Naive B cell (primary cell): ENCODE measurements at regions not wholly inside any gene's neighbourhood (a gene's known extent, or its start where the extent isn't known, plus 50 kb on each side); places are given as distances from the start of the nearest gene placed in this dataset.

Source experiments
- ATAC-seq, 2 donors: fragments of 150-1000 bp; cut with Tn5 transposase; 2 replicates each; pipeline ENCODE4 v1.10.0; 2021; ENCODE audit warnings: low read depth in 2 of 2, mild to moderate bottlenecking in 2 of 2, moderate library complexity in 2 of 2
- DNase-seq: peaks from one replicate; pipeline ENCODE4 v3.0.0; 2022
- H3K27ac Mint-ChIP-seq, 6 donors: one replicate each; pipeline ENCODE4 v1.8.0; 2020 to 2022; ENCODE audit warnings: mild to moderate bottlenecking in 6 of 6, mixed read lengths in 6 of 6, moderate library complexity in 5 of 6, inconsistent platforms in 2 of 6
- H3K27me3 Mint-ChIP-seq, 3 donors: one replicate each; pipeline ENCODE4 v1.8.0; 2021 to 2022; ENCODE audit warnings: mixed read lengths in 3 of 3, mild to moderate bottlenecking in 1 of 3
- H3K36me3 Mint-ChIP-seq, 2 donors: one replicate each; pipeline ENCODE4 v1.8.0; 2020 to 2022; ENCODE audit warnings: mixed read lengths in 2 of 2, inconsistent platforms in 1 of 2, mild to moderate bottlenecking in 1 of 2
- H3K4me1 Mint-ChIP-seq, 3 donors: one replicate each; pipeline ENCODE4 v1.8.0; 2020 to 2022; ENCODE audit warnings: mixed read lengths in 3 of 3, inconsistent platforms in 1 of 3, mild to moderate bottlenecking in 1 of 3, moderate library complexity in 1 of 3
- H3K4me3 Mint-ChIP-seq, 8 donors: one replicate each; pipeline ENCODE4 v1.8.0; 2020 to 2022; ENCODE audit warnings: mild to moderate bottlenecking in 8 of 8, mixed read lengths in 8 of 8, moderate library complexity in 8 of 8, inconsistent platforms in 2 of 8
- H3K9me3 Mint-ChIP-seq, 7 donors: one replicate each; pipeline ENCODE4 v1.8.0; 2020 to 2022; ENCODE audit warnings: mixed read lengths in 7 of 7, mild to moderate bottlenecking in 5 of 7, inconsistent platforms in 2 of 7, moderate library complexity in 1 of 7

DNA sequence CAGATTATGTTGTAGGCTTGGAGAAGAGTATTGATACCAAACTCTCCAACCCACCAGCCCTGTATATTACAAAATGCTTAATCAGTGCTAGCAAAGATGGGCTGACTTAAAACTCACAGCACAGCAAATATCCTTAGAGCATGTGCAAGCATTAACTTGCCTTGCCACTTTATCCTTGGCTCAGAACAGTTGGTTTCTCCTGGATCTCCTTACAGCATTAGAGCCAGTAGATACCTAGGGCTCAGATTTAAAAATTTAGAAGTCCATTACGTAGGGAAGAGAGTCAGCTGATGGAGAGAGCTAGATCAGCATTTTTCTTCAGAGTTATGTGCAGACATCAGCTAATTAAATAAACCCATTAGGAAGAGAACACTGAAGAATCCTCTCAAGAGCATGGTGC is 198.5 kb upstream of the ZBED5 start:
- Mint-ChIP-seq H3K4me1 (no peaks in the 10 kb centered on the region), H3K27ac (no peak overlapping the region), H3K9me3 (peaks cover 5 to 58% (median 33%) of the 10 kb centered on the region in 7 donors), H3K4me3 (no peak overlapping the region), H3K36me3 (peaks cover 0 to 31% of the 10 kb centered on the region in 2 donors), H3K27me3 (peaks cover 23 to 75% (median 71%) of the 10 kb centered on the region in 3 donors)
- ATAC-seq (no peak), DNase-seq (no peak)

DNA sequence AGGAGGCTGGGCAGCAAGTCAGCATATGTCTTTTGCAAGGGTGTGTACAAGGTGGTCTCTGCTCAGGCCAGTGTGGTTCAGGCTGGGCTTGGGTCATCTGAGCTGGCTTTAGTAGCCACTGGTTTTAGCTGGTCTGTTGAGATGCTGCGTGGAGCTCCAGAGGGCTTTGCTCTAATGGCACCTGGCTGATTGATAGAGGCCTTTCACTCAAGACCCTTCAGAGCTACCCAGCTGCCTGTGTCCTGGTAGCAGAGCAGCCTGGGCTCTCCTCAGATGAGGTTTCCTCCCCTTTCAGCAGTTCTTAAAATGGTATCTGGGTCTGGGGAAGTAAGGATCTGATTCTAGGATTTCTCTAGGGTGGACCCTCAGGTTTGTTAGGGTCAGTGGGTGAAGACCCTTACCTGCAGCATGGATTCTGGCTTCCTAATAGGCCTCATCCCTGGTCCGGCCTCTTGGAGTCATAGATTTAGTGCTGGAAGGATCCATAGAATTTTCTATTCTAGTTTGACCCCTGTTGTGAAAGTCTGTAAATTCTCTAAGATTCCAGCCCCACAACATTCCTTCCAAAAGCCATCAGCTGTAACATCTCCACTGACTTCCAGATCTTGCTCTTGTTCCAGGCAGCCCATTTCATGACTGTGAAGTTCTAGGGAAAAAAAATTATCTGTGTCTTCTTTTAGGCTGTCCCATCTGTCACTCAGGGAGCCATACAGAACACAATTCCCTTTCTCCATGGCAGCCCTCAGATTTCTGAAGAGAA is 190.2 kb upstream of the ZBED5 start:
- ATAC-seq, result no peak
- DNase-seq, result no peak
- no peak overlapping the region for H3K27ac Mint-ChIP-seq

DNA sequence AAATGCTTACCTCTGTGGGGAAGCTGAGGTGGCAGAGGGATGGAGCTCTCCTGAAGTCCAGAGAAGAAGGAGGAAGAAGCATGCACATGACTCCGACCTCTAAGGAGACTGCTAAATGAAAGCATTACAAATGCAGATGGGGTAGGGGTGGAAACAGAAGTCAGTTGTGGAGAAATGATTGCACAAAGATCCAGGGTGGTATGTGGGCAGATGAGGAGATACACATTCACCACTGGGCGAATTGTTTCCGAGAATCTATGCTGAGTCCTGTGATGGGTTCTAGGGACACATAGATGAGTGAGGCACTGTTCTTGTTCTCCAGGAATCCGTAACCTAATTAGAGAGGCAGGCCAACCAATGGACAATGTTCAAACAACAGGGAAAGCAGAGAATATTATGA is 188.9 kb upstream of the ZBED5 start:
- no peaks in the 10 kb centered on the region for H3K36me3 Mint-ChIP-seq
- H3K4me3 Mint-ChIP-seq, result no peak overlapping the region
- H3K27ac Mint-ChIP-seq, result peak overlapping the region in 1 of 6 donors; percentile 4
- H3K27me3 Mint-ChIP-seq, result peaks cover 19 to 28% (median 24%) of the 10 kb centered on the region in 3 donors
- no peaks in the 10 kb centered on the region for H3K9me3 Mint-ChIP-seq
- no peak for DNase-seq
- no peak for ATAC-seq
- H3K4me1 Mint-ChIP-seq, result no peaks in the 10 kb centered on the region

More for the DNA sequence above, 190.2 kb upstream of the ZBED5 start:
- Mint-ChIP-seq H3K27me3 (peaks cover 25 to 37% (median 32%) of the 10 kb centered on the region in 3 donors), H3K9me3 (peaks cover 0 to 6% (median 0%) of the 10 kb centered on the region in 7 donors), H3K4me1 (no peaks in the 10 kb centered on the region), H3K36me3 (no peaks in the 10 kb centered on the region), H3K4me3 (no peak overlapping the region)

DNA sequence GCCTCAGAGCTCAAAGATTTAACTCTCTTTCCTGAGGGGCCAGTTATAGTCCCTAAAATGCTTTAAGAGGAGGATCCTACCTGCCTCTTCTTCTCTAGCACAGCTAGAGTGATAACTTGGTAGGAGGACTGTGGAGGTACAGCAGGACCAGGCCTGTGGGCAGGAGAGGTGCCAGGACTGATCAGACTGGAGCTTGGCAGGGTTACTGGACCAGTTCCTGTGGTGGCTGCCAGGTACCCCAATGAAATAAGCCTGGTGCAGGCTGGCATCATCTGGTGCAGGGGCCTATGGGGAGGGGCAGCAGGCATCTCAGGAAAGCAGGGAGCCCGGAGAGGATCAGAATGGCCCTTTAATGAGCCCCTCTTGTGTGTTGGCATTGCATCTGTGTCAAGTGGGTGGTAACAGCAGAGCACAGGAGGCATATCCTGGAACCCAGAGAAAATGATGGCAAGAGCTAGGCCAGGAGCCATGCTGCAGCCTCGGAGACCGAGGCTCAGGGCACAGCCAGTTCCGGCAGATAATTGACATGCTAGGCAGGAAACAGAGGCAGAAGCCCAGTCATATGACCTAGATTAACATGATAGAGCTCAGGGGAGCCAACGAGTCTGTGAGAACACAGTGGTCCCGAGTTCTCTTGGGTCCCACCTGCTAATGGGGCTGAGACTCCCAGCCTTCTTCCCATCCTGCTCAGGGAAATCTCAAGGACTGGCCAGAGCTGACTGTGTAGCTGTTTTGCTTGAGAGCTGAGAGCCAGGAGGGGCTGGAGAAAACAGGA is 187.5 kb upstream of the ZBED5 start:
- Mint-ChIP-seq H3K27me3 (peaks cover 16 to 26% (median 19%) of the 10 kb centered on the region in 3 donors), H3K27ac (no peak overlapping the region), H3K4me1 (no peaks in the 10 kb centered on the region), H3K4me3 (peak overlapping the region in 1 of 8 donors; percentile 23), H3K36me3 (no peaks in the 10 kb centered on the region), H3K9me3 (no peaks in the 10 kb centered on the region)
- DNase-seq, result no peak
- ATAC-seq, result no peak

DNA sequence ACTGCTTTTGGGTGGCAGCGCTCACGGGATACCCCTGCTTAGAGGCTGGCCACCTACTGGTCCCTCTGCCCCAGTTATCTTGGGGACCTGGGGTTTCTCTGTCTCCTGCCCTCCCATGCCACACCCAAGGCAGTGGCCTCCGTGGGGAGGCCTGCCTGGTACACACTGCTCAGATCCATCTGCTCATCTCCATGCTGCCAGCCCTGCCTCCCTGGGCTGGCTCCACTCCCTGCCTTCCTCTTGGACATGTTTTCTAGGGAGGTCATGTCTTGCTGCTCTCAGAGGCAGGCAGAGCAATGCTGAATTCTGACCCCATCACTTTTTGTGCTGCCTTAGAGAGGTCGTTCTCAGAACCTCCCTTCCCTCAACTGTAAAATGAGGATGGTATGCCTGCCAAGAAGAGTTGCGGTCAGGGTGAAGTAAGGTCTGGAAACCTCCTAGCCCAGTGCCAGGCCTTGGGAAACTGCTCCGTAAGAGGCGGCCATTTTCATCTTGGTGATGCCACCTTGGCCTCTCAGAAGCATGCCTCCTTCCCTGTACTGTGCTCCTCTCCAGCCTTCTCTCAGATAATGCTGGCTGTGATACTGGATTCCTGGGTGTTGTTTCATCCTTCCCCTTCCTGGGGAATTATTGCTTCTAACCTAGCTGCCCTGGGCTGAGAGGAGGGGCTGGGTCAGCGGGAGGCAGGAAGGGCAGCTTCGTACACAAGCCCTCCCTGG is 186.4 kb upstream of the ZBED5 start:
- Mint-ChIP-seq H3K36me3 (no peaks in the 10 kb centered on the region), H3K4me1 (no peaks in the 10 kb centered on the region), H3K27ac (no peak overlapping the region), H3K4me3 (no peak overlapping the region), H3K9me3 (no peaks in the 10 kb centered on the region), H3K27me3 (peaks cover 16 to 26% (median 23%) of the 10 kb centered on the region in 3 donors)
- DNase-seq (no peak), ATAC-seq (no peak)

DNA sequence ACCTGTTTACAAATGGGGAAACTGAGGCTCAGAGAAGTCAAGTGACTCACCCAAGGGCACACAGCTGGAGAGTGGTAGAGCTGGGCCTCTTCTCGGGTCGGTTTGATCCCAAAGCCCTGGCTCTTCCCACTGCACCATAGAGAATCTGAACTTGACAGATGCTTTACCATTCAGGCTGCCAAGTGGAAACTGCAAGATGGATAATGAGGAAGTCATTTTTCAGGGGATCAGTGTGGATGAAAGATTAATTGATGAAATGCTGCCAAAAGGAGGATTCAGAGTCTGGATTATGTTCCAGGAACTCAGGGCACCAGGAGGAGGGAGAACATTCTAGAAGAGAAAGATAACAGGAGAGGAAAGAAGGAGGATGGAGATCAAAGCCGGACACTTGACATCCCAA is 185.9 kb upstream of the ZBED5 start:
- H3K4me1 Mint-ChIP-seq, result no peaks in the 10 kb centered on the region
- H3K36me3 Mint-ChIP-seq, result no peaks in the 10 kb centered on the region
- no peak overlapping the region for H3K27ac Mint-ChIP-seq
- ATAC-seq (no peak), DNase-seq (no peak)
- peak overlapping the region in 1 of 8 donors; percentile 23 for H3K4me3 Mint-ChIP-seq
- H3K27me3 Mint-ChIP-seq, result peaks cover 20 to 31% (median 29%) of the 10 kb centered on the region in 3 donors
- no peaks in the 10 kb centered on the region for H3K9me3 Mint-ChIP-seq

DNA sequence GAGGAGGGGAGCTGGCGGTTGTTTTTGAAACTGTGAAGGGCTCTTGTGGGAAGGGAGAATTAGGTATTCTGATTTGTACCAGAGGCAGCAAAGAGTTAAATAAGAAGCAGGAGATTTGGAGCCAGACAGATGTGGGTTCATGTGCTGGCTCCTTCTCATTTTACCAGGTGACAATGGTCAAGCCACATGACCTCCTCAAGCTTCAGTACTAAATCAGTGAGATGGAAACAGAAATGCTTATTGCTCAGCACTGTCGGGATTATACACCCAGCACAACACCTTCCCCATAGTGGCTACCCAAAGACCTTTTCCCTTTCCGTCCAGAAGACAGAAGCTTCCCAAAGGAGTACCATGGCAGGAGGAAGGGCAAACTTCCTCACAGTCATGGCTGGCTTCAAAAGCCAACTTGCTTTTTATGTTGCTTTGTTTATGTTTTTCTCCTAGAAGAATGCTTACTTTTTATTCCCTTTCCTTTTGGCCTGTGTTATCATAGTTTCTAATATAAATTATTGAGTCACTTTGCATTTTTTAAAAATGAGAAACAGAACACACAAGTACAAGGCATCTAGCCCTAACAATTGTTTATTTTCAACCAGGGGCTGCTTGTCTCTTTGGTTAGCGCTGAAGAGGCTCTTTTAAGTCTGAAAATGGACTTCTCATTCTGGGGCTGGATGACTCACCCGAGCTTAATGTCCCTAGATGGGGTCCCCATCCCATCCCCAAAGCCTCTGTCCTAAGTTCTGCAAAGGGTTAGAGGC is 181.5 kb upstream of the ZBED5 start:
- no peak overlapping the region for H3K27ac Mint-ChIP-seq
- H3K36me3 Mint-ChIP-seq, result no peaks in the 10 kb centered on the region
- DNase-seq (no peak), ATAC-seq (no peak)
- peaks cover 0 to 2% (median 0%) of the 10 kb centered on the region in 7 donors for H3K9me3 Mint-ChIP-seq
- H3K27me3 Mint-ChIP-seq, result peaks cover 26 to 39% (median 32%) of the 10 kb centered on the region in 3 donors
- no peak overlapping the region for H3K4me3 Mint-ChIP-seq
- H3K4me1 Mint-ChIP-seq, result no peaks in the 10 kb centered on the region

DNA sequence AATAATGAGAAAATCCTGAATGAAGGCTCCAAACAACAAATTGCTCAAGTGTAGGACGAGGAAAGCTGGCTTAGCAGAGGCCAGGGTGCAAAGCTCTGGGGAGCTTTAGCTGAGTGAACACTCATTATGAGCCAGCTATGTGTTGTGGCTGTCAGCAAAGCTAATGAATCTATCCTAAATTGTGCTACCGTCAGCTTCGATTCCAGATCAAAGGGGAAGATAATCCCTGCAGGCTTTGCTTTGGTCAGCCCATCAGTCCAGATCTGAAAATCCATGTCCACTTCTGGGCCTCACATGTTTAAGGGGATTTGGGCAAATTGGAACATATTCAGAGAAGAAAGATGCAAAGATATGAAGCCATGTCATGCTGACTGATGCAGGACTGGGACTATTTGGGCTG is 180.9 kb upstream of the ZBED5 start:
- no peak for ATAC-seq
- no peak overlapping the region for H3K4me3 Mint-ChIP-seq
- no peak overlapping the region for H3K27ac Mint-ChIP-seq
- H3K36me3 Mint-ChIP-seq, result no peaks in the 10 kb centered on the region
- H3K4me1 Mint-ChIP-seq, result no peaks in the 10 kb centered on the region
- peaks cover 0 to 2% (median 0%) of the 10 kb centered on the region in 7 donors for H3K9me3 Mint-ChIP-seq
- no peak for DNase-seq
- H3K27me3 Mint-ChIP-seq, result peaks cover 28 to 36% (median 35%) of the 10 kb centered on the region in 3 donors

DNA sequence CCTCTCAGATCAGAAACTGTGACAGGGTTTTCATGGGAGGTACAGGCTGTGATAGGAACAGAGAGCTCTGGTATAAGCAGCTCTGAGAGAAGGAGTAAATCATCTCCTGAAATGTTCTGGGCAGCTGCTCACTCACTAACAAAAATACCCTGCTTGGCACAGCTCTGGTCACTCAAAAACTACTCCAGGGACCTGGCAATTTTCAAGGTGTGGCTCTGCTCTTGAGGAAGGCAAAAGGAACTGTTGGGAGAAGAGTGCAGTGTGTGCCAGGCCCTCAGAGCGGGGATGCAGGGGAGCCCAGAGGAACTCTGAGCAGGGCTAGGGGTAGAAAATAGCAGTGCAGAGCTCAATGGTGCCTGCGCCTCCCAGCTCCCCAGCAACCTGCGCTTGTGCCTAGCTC is 180.5 kb upstream of the ZBED5 start:
- H3K4me1 Mint-ChIP-seq, result no peaks in the 10 kb centered on the region
- H3K4me3 Mint-ChIP-seq, result no peak overlapping the region
- peaks cover 26 to 36% (median 32%) of the 10 kb centered on the region in 3 donors for H3K27me3 Mint-ChIP-seq
- DNase-seq (no peak), ATAC-seq (no peak)
- no peaks in the 10 kb centered on the region for H3K36me3 Mint-ChIP-seq
- peaks cover 0 to 2% (median 0%) of the 10 kb centered on the region in 7 donors for H3K9me3 Mint-ChIP-seq
- H3K27ac Mint-ChIP-seq, result no peak overlapping the region

DNA sequence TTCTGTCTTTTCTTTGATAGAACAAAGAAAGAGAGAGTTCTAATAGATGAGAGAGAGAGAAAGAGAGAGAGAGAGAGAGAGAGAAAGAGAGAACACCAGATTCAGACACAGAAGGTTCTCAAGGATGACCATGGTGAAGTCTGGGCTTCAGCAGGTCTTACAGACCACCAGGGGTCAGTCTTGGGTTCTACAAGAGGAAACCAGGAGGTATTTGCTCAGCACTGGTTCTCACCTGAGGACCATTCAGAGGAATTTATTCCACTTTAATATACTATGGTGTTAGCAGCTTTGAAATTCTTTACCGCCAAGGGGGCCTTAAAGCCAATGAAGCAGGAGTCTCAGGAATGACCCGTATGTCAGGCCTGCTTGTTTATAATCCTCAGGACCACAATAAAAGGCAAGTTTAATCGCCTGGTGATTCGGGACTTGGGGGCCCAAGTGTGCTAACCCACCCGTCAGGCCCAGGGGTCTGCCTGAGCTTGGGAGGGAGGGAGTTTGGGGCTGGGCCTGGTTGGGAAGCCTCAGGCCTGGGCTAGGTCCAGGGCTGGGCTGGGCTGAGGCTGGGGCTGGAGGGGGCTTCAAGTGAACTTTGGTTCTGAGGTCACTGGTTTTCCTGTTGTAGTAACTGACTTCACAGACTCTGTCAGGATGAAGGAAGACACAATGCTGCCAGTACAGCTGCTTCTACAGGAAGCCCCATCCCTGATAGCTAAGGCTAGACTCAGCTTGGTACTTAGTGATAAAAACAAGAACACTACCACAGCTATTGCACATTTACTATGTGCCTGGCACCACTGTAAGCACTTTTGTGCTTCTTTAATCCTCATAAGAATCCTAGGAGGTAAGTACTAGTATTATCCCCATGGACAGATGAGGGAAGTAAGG is 179.2 kb upstream of the ZBED5 start:
- Mint-ChIP-seq H3K4me1 (no peaks in the 10 kb centered on the region), H3K27me3 (peaks cover 19 to 40% (median 31%) of the 10 kb centered on the region in 3 donors), H3K4me3 (no peak overlapping the region), H3K36me3 (no peaks in the 10 kb centered on the region), H3K27ac (peak overlapping the region in 2 of 6 donors; percentile 10 to 68), H3K9me3 (peaks cover 0 to 2% (median 0%) of the 10 kb centered on the region in 7 donors)
- ATAC-seq, result peak in 1 of 2 donors; percentile 51
- peak; percentile 10 for DNase-seq

DNA sequence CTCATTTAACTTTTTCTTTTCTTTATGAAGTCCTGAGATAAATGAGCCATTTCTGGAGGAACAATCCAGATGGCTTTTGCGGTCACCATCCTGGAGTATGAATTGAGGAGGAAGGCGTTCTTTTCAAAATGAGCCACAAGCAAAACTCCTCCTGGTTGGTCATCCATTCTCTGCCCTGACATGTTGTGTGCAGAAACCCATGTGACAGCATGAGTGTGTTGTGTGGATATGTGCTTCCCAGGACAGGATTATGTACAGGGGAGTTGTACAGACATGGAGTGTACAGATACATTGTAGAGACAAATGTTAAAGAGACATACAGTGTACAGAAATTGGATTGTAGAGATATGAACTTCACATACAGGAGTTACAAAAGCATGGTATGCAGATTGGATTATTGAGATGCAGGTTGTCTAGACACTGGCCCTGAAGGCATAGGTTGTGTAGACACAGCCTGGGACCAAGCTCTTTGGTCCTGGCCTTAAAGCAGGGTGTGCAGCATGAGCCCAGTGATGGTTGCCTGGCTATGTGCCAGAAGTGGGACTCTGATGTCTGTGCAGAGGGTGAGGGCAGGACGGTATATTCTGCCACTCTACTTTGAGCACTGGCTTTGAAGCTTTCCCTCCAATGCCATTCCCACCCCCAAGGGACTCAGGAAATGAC is 178.5 kb upstream of the ZBED5 start:
- H3K27ac Mint-ChIP-seq, result peak overlapping the region in 1 of 6 donors; percentile 10
- no peak for ATAC-seq

DNA sequence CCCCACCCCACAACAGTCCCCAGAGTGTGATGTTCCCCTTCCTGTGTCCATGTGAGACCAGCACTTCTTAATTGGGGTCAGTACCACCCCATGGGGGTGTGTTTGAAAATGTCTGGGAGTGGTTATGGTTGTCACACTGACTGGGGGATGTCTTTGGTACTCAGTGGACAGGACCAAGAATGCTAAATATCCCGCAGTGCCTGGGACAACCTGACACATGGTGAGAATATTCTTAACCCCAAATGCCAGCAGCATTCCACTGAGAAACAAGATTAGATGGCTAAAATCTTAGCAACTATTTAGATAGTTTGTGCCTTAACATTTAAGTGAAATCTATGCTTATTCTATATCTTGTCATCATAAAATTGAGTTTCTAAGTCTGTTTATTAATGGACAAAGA is 177.5 kb upstream of the ZBED5 start:
- DNase-seq (no peak), ATAC-seq (no peak)
- H3K27ac Mint-ChIP-seq, result no peak overlapping the region

More for the DNA sequence above, 178.5 kb upstream of the ZBED5 start:
- H3K4me3 Mint-ChIP-seq, result no peak overlapping the region
- no peaks in the 10 kb centered on the region for H3K4me1 Mint-ChIP-seq
- H3K27me3 Mint-ChIP-seq, result peaks cover 18 to 41% (median 28%) of the 10 kb centered on the region in 3 donors
- peaks cover 0 to 2% (median 0%) of the 10 kb centered on the region in 7 donors for H3K9me3 Mint-ChIP-seq
- no peak for DNase-seq
- H3K36me3 Mint-ChIP-seq, result no peaks in the 10 kb centered on the region

More for the DNA sequence above, 177.5 kb upstream of the ZBED5 start:
- Mint-ChIP-seq H3K4me1 (no peaks in the 10 kb centered on the region), H3K36me3 (no peaks in the 10 kb centered on the region), H3K9me3 (peaks cover 0 to 2% (median 0%) of the 10 kb centered on the region in 7 donors), H3K27me3 (peaks cover 20 to 40% (median 28%) of the 10 kb centered on the region in 3 donors), H3K4me3 (no peak overlapping the region)
